ENCODE measurements at regions not wholly inside any gene's neighbourhood (a gene's known extent, or its start where the extent isn't known, plus 50 kb on each side); places are given as distances from the start of the nearest gene placed in this dataset.

DNA sequence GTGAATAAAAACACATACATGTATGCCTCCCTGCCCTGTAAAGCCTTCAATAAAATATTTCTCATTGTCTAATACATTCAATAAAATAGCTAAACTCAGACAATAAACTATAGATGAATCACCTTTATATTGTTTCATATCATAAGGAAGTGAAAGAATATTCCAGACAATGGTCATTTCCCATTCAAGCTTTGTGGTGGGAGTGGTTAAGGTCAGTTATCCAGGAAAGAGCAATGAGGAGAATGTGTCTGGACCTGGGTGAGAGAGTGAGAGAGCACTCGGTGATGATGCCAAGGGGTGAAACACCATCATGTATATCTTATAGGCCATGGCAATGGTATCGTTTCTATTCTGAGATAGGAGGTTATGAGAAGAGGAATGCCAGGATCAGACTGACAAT is 197.8 kb downstream of the PDHA2 start:
- no peak overlapping the region for H3K4me3 ChIP-seq
- DNase-seq, result no peak
- H3K27ac ChIP-seq, result no peak overlapping the region
- intact Hi-C loops (cut with DNase I; ENCODE audit: low total_unique reads), result no loop called here
- H3K9me3 ChIP-seq, result no peaks in the 10 kb centered on the region
- H3K27me3 ChIP-seq, result no peaks in the 10 kb centered on the region
- H3K4me1 ChIP-seq, result no peaks in the 10 kb centered on the region
- H3K36me3 ChIP-seq, result no peaks in the 10 kb centered on the region
- TF ChIP-seq, protein P1, sequence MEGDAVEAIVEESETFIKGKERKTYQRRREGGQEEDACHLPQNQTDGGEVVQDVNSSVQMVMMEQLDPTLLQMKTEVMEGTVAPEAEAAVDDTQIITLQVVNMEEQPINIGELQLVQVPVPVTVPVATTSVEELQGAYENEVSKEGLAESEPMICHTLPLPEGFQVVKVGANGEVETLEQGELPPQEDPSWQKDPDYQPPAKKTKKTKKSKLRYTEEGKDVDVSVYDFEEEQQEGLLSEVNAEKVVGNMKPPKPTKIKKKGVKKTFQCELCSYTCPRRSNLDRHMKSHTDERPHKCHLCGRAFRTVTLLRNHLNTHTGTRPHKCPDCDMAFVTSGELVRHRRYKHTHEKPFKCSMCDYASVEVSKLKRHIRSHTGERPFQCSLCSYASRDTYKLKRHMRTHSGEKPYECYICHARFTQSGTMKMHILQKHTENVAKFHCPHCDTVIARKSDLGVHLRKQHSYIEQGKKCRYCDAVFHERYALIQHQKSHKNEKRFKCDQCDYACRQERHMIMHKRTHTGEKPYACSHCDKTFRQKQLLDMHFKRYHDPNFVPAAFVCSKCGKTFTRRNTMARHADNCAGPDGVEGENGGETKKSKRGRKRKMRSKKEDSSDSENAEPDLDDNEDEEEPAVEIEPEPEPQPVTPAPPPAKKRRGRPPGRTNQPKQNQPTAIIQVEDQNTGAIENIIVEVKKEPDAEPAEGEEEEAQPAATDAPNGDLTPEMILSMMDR (IDR thresholded peaks at IDR 0.05), result no peak
- no peak for TF ChIP-seq POLR2A (IDR thresholded peaks at IDR 0.05)

DNA sequence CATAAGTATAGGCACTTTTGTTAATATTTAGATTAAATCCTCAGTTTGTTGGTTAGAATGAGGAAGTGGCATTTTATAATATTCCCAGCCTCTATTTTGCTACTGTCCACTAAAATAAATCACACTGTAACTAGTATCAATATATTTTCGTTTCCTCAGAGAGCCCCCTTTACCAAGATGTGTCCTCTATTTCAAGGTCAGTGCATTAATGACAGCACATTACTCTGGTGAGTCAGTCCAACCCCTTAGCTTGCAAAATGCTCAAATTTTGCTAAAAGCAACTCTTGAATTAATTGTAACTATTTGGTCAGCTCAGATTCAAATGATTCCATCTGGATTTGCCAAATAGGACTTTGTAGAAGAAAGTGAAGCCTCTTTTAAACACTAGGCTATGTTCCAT is 199.3 kb downstream of the PDHA2 start:
- Histone ChIP-seq H3K27ac (no peak overlapping the region), H3K4me1 (no peaks in the 10 kb centered on the region), H3K4me3 (no peak overlapping the region), H3K36me3 (no peaks in the 10 kb centered on the region), H3K27me3 (no peaks in the 10 kb centered on the region), H3K9me3 (no peaks in the 10 kb centered on the region)
- DNase-seq, result no peak
- intact Hi-C loops (cut with DNase I; ENCODE audit: low total_unique reads), result no loop called here
- TF ChIP-seq POLR2A (IDR thresholded peaks at IDR 0.05), result no peak

DNA sequence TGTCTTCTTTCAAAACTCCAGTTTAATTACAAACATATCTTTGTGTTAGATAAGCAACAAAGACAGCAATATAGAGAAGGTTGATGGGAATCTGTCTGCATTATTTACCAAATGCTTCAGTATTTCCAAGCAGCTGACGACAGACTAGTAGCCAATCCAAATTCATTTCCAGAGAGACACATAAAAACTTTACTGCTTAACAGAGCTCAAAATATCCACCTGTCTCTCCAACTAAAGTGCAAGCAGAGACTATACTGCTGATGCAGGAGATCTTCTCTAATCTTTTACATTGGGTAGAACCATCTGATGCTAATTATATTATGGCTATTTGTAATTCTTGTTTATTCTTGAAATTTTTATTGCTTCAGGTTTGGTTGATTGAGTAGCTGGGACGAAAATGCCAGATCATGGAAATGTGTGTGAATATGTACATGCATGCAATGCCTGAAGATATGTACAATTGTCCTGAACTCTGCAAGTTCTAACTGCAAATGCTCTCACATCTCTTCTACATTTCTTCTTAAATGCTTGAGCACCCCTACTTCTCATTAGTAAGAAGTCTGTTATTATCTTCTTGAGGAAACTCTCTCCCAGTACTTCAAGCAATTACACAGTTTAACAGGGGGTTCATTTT is 200.0 kb downstream of the PDHA2 start:
- DNase-seq, result no peak
- Histone ChIP-seq H3K9me3 (no peaks in the 10 kb centered on the region), H3K4me1 (no peaks in the 10 kb centered on the region), H3K36me3 (no peaks in the 10 kb centered on the region), H3K4me3 (no peak overlapping the region), H3K27ac (no peak overlapping the region), H3K27me3 (no peaks in the 10 kb centered on the region)
- intact Hi-C loops (cut with DNase I; ENCODE audit: low total_unique reads), result no loop called here
- no peak for TF ChIP-seq POLR2A (IDR thresholded peaks at IDR 0.05)
- TF ChIP-seq, protein P1 (IDR thresholded peaks at IDR 0.05), result no peak

DNA sequence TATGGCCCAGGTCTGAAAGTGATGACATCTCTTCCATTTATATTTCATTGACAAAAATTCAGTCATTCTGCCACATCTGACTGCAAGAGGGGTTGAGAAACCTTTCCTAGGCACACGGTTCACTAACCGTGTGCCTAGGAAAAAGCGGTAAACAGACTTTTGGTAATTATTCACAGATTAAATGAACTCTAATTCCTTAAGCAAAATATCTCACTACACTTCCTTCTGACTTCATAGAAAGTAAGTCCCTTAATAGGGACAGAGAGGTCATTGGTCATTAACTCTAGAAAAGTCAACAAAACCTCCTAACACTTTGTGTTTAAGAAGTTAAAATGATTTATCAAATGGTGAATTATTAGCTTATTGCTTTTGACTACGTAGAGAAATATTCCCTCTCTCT is 205.1 kb downstream of the PDHA2 start:
- Histone ChIP-seq H3K27me3 (no peaks in the 10 kb centered on the region), H3K9me3 (no peaks in the 10 kb centered on the region), H3K4me1 (no peaks in the 10 kb centered on the region), H3K36me3 (no peaks in the 10 kb centered on the region), H3K4me3 (no peak overlapping the region), H3K27ac (no peak overlapping the region)
- DNase-seq, result no peak
- intact Hi-C loops (cut with DNase I; ENCODE audit: low total_unique reads), result no loop called here
- TF ChIP-seq POLR2A (IDR thresholded peaks at IDR 0.05), result no peak
- TF ChIP-seq, protein P1 (IDR thresholded peaks at IDR 0.05), result no peak

DNA sequence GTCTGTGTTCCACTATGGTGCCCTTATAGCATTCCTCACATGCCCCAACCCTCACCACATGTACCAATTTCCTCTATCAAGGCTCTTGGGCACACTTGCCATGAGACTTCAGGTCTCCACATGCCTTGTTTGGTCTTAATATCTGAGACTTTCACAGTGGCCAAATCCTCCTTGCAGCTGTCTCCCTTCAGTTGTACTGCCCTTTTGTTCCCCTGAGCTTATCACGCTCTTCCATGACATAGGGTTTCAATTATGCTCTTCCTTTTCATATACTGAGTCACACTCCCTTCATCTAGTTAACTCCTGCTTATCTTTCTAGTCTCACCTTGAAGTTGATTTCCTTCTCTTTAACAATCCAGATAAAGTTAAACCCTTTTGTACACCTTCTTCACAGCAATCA is 212.9 kb downstream of the PDHA2 start:
- no peaks in the 10 kb centered on the region for H3K4me1 ChIP-seq
- TF ChIP-seq, protein P1 (IDR thresholded peaks at IDR 0.05), result no peak
- TF ChIP-seq POLR2A (IDR thresholded peaks at IDR 0.05), result no peak
- intact Hi-C loops (cut with DNase I; ENCODE audit: low total_unique reads), result no loop called here
- no peak overlapping the region for H3K27ac ChIP-seq
- peaks cover 0 to 3% of the 10 kb centered on the region in 2 donors for H3K36me3 ChIP-seq
- no peak for DNase-seq
- H3K9me3 ChIP-seq, result no peaks in the 10 kb centered on the region
- no peak overlapping the region for H3K4me3 ChIP-seq
- no peaks in the 10 kb centered on the region for H3K27me3 ChIP-seq
